ENCODE measurements at regions not wholly inside any gene's neighbourhood (a gene's known extent, or its start where the extent isn't known, plus 50 kb on each side); places are given as distances from the start of the nearest gene placed in this dataset.

GRCh38 chr1:208413006-208413405 is 168.8 kb upstream of the PLXNA2 start:
- intact Hi-C loops (cut with micrococcal nuclease) = no loop called here

- intact Hi-C loops (cut with micrococcal nuclease) = no loop called here
Measured at GRCh38 chr1:208418667-208419066, 174.5 kb upstream of the PLXNA2 start.

GRCh38 chr1:208419746-208420420 is 175.7 kb upstream of the PLXNA2 start:
- intact Hi-C loops (cut with micrococcal nuclease) = no loop called here

- intact Hi-C loops (cut with micrococcal nuclease) = no loop called here
Measured at GRCh38 chr1:208420696-208421095, 176.5 kb upstream of the PLXNA2 start.

GRCh38 chr1:208421486-208421885 is 177.3 kb upstream of the PLXNA2 start:
- intact Hi-C loops (cut with micrococcal nuclease) = no loop called here

- intact Hi-C loops (cut with micrococcal nuclease) = no loop called here
Measured at GRCh38 chr1:208423526-208423925, 179.3 kb upstream of the PLXNA2 start.

- intact Hi-C loops (cut with micrococcal nuclease) = no loop called here
Measured at GRCh38 chr1:208425096-208425495, 180.9 kb upstream of the PLXNA2 start.

GRCh38 chr1:208430220-208430619 is 186.0 kb upstream of the PLXNA2 start:
- intact Hi-C loops (cut with micrococcal nuclease) = no loop called here

- intact Hi-C loops (cut with micrococcal nuclease) = no loop called here
Measured at GRCh38 chr1:208431721-208432120, 187.5 kb upstream of the PLXNA2 start.

GRCh38 chr1:208432346-208432745 is 188.2 kb upstream of the PLXNA2 start:
- intact Hi-C loops (cut with micrococcal nuclease) = no loop called here

- intact Hi-C loops (cut with micrococcal nuclease) = no loop called here
Measured at GRCh38 chr1:208433086-208433485, 188.9 kb upstream of the PLXNA2 start.

GRCh38 chr1:208433971-208434370 is 189.8 kb upstream of the PLXNA2 start:
- intact Hi-C loops (cut with micrococcal nuclease) = no loop called here

GRCh38 chr1:208437401-208437800 is 193.2 kb upstream of the PLXNA2 start:
- intact Hi-C loops (cut with micrococcal nuclease) = no loop called here

- intact Hi-C loops (cut with micrococcal nuclease) = no loop called here
Measured at GRCh38 chr1:208438112-208438699, 194.0 kb upstream of the PLXNA2 start.

GRCh38 chr1:208445758-208446203 is 201.6 kb upstream of the PLXNA2 start:
- intact Hi-C loops (cut with micrococcal nuclease) = no loop called here

GRCh38 chr1:208446271-208446691 is 202.1 kb upstream of the PLXNA2 start:
- intact Hi-C loops (cut with micrococcal nuclease) = no loop called here

GRCh38 chr1:208448425-208448824 is 204.2 kb upstream of the PLXNA2 start:
- intact Hi-C loops (cut with micrococcal nuclease) = no loop called here

GRCh38 chr1:208449951-208450350 is 205.8 kb upstream of the PLXNA2 start:
- intact Hi-C loops (cut with micrococcal nuclease) = no loop called here

- intact Hi-C loops (cut with micrococcal nuclease) = no loop called here
Measured at GRCh38 chr1:208450958-208451357, 206.8 kb upstream of the PLXNA2 start.

GRCh38 chr1:208455821-208456220 is 211.6 kb upstream of the PLXNA2 start:
- intact Hi-C loops (cut with micrococcal nuclease) = no loop called here

- intact Hi-C loops (cut with micrococcal nuclease) = no loop called here
Measured at GRCh38 chr1:208456487-208456886, 212.3 kb upstream of the PLXNA2 start.

GRCh38 chr1:208460823-208461222 is 216.6 kb upstream of the PLXNA2 start:
- intact Hi-C loops (cut with micrococcal nuclease) = no loop called here

GRCh38 chr1:208461680-208462079 is 217.5 kb upstream of the PLXNA2 start:
- intact Hi-C loops (cut with micrococcal nuclease) = no loop called here

Measured in T-helper 2 cell treated with Interferon-gamma antibody and Interleukin-4, amounts not matched to agents 100 ng/mL and 5 ng/mL, for 36 hours (primary cell).